ENCODE measurements at regions not wholly inside any gene's neighbourhood (a gene's known extent, or its start where the extent isn't known, plus 50 kb on each side); places are given as distances from the start of the nearest gene placed in this dataset.
"Not testable (repeated sequence)": the region's sequence is repeated elsewhere in the genome, so short reads cannot be mapped to it uniquely, and the experiment has no call there.

DNA sequence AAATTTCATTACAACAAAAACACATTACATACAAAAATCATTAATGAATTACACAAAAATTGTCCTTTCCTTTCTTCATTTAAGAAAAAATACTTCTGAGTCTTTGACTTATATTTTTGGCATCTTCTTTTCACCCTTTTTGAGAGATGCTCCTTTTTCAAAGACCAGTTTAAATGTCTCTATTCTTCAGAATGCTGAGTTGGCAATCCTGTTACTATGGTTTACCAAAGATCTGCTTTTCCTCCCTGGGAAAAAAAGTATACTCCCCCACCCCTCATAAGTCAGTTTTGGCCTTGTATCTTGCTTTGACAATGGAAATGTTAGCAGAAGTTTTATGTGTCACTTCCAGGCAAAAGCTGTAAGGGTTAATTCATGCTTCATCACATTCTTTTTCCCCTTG lies 198.4 kb upstream of the GRM3 start:
- no peak for DNase-seq (ENCODE audit: low read depth)
- H3K4me3 ChIP-seq (ENCODE audit: low read depth, low read length): no peak overlapping the region
- TF ChIP-seq, protein P1, sequence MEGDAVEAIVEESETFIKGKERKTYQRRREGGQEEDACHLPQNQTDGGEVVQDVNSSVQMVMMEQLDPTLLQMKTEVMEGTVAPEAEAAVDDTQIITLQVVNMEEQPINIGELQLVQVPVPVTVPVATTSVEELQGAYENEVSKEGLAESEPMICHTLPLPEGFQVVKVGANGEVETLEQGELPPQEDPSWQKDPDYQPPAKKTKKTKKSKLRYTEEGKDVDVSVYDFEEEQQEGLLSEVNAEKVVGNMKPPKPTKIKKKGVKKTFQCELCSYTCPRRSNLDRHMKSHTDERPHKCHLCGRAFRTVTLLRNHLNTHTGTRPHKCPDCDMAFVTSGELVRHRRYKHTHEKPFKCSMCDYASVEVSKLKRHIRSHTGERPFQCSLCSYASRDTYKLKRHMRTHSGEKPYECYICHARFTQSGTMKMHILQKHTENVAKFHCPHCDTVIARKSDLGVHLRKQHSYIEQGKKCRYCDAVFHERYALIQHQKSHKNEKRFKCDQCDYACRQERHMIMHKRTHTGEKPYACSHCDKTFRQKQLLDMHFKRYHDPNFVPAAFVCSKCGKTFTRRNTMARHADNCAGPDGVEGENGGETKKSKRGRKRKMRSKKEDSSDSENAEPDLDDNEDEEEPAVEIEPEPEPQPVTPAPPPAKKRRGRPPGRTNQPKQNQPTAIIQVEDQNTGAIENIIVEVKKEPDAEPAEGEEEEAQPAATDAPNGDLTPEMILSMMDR (IDR thresholded peaks at IDR 0.05; ENCODE audit: insufficient read depth, low read depth, low read length): no peak

GRCh38 chr7:86444245-86444644 lies 199.5 kb upstream of the GRM3 start:
- no peak overlapping the region for H3K4me3 ChIP-seq (ENCODE audit: low read depth, low read length)
- DNase-seq (ENCODE audit: low read depth): no peak
- TF ChIP-seq, protein P1 (IDR thresholded peaks at IDR 0.05; ENCODE audit: insufficient read depth, low read depth, low read length): no peak

DNA sequence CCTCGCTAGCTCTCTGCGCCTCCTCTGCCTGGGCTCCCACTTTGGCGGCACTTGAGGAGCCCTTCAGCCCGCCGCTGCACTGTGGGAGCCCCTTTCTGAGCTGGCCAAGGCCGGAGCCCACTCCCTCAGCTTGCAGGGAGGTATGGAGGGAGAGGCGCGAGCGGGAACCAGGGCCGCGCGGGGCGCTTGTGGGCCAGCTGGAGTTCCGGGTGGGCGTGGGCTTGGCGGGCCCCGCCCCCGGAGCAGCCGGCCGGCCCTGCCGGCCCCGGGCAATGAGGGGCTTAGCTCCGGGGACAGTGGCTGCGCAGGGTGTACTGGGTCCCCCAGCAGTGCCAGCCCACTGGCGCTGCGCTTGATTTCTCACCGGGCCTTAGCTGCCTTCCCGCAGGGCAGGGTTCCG lies 203.3 kb upstream of the GRM3 start:
- not testable (repeated sequence) for H3K4me3 ChIP-seq (ENCODE audit: low read depth, low read length); DNase-seq (ENCODE audit: low read depth)

- TF ChIP-seq, protein P1 (IDR thresholded peaks at IDR 0.05; ENCODE audit: insufficient read depth, low read depth, low read length): no peak
- no peak for DNase-seq (ENCODE audit: low read depth)
- H3K4me3 ChIP-seq (ENCODE audit: low read depth, low read length): no peak overlapping the region
Measured at GRCh38 chr7:86437951-86438450, 205.7 kb upstream of the GRM3 start.

DNA sequence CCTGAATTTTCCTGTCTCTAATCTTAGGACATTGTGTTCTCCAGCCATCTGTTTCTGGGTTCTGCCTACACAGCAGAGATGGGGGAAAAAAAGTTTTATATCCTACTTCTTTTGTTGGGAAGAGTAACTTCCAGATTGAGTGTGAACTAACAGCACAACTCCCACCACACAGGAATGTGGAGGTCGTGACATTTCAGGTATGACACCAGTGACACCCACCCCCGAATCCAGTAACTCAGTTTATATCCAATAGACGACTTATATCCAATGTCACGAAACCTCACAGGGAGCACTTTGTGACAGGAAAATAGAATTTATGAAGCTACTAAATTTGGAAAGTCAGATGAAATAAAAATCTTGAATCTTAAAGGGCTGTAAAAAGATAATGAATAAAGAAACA lies 211.9 kb upstream of the GRM3 start:
- no peak overlapping the region for H3K4me3 ChIP-seq (ENCODE audit: low read depth, low read length)
- TF ChIP-seq, protein P1 (IDR thresholded peaks at IDR 0.05; ENCODE audit: insufficient read depth, low read depth, low read length): no peak
- DNase-seq (ENCODE audit: low read depth): no peak

DNA sequence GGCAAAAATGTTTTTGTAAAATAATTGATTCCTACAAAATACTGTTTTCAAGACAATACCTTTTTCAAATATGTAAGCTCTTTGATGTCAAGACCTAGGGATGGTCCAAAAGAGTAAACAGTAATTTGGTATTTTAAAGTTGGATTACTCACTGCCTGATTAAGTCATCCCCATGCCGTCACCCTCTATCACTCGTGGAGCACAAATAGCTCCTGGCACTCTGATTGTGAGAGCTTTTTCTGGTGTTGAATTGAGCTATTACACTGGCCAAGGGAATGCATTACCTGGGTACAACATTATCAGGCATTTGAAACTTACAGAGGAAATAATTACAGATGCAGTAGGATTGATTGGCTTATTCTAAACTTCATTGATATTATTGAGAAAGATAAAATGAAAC lies 231.9 kb upstream of the GRM3 start:
- H3K4me3 ChIP-seq (ENCODE audit: low read depth, low read length): no peak overlapping the region
- DNase-seq (ENCODE audit: low read depth): no peak
- TF ChIP-seq, protein P1 (IDR thresholded peaks at IDR 0.05; ENCODE audit: insufficient read depth, low read depth, low read length): no peak

DNA sequence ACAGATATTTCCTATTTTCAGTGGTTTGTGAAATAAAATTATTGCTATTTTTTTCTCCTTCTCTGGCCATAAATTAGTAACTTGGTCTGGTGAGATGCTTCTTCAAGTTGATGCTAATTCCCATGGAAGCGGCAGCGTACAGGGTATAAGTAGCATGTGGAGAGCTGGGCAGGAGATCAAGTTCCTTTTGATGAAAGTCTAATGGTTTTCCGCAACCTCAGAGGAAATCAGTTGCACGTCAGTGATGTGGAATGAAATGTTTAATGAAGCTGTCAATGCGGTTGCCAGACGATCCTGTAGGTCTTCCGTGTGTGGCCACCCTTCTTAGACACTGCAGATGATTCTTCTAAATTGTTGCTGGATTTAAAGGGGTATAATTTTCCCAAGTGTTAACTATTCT lies 236.4 kb upstream of the GRM3 start:
- no peak overlapping the region for H3K4me3 ChIP-seq (ENCODE audit: low read depth, low read length)
- TF ChIP-seq, protein P1 (IDR thresholded peaks at IDR 0.05; ENCODE audit: insufficient read depth, low read depth, low read length): no peak
- no peak for DNase-seq (ENCODE audit: low read depth)

Measured in fibroblast of villous mesenchyme (primary cell).